ENCODE measurements at regions not wholly inside any gene's neighbourhood (a gene's known extent, or its start where the extent isn't known, plus 50 kb on each side); places are given as distances from the start of the nearest gene placed in this dataset.

DNA sequence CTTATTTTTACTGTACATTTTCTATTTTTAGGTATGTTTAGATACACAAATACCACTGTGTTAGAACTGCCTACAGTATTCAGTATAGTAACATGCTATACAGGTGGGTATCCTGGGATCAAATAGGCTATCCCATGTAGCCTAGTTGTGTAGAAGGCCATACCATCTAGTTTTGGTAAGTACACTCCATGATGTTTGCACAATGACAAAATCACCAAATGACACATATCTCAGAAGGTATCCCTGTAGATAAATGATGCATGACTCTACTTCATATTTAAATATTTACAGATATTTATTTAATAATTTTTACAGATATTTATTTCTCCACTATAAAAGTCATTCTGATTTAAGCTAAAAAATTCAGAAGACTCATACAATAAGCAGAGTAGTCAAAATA, 233.8 kb upstream of the OSR1 start:
- H3K27me3 Mint-ChIP-seq (ENCODE audit: insufficient read depth) = peaks cover 9% of the 10 kb centered on the region
- H3K36me3 Mint-ChIP-seq (ENCODE audit: low read depth) = no peaks in the 10 kb centered on the region
- no peaks in the 10 kb centered on the region for H3K4me1 Mint-ChIP-seq (ENCODE audit: low read depth)
- DNase-seq = no peak
- TF ChIP-seq, protein P1, sequence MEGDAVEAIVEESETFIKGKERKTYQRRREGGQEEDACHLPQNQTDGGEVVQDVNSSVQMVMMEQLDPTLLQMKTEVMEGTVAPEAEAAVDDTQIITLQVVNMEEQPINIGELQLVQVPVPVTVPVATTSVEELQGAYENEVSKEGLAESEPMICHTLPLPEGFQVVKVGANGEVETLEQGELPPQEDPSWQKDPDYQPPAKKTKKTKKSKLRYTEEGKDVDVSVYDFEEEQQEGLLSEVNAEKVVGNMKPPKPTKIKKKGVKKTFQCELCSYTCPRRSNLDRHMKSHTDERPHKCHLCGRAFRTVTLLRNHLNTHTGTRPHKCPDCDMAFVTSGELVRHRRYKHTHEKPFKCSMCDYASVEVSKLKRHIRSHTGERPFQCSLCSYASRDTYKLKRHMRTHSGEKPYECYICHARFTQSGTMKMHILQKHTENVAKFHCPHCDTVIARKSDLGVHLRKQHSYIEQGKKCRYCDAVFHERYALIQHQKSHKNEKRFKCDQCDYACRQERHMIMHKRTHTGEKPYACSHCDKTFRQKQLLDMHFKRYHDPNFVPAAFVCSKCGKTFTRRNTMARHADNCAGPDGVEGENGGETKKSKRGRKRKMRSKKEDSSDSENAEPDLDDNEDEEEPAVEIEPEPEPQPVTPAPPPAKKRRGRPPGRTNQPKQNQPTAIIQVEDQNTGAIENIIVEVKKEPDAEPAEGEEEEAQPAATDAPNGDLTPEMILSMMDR (IDR thresholded peaks at IDR 0.05) = no peak
- no peaks in the 10 kb centered on the region; the same call in 1 of the 2 replicates for H3K9me3 Mint-ChIP-seq
- H3K4me3 Mint-ChIP-seq = no peak overlapping the region
- no peak overlapping the region for H3K27ac Mint-ChIP-seq

DNA sequence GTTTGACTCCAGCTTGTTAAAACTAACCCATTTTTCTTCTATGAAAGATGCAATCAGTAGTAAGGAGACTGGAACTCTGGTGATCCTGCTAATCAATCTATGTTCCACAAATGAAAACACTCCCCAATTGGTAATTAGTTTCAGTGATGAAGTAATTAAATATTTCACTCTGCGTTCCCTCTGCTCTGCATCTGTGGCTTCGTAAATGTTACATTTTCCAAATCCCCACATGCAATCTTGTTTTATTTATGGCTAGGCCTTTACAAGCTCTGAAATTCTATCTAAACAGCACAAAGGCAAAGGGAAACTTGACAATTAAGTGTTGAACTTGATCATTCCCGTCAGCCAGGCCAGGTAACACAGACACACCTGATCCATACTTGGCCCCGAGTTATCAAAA, 231.4 kb upstream of the OSR1 start:
- Mint-ChIP-seq H3K4me3 (no peak overlapping the region), H3K9me3 (no peaks in the 10 kb centered on the region; the same call in 1 of the 2 replicates), H3K27ac (no peak overlapping the region), H3K27me3 (ENCODE audit: insufficient read depth) (peaks cover 11% of the 10 kb centered on the region), H3K4me1 (ENCODE audit: low read depth) (no peaks in the 10 kb centered on the region), H3K36me3 (ENCODE audit: low read depth) (no peaks in the 10 kb centered on the region)
- no peak for DNase-seq
- TF ChIP-seq, protein P1 (IDR thresholded peaks at IDR 0.05) = no peak

DNA sequence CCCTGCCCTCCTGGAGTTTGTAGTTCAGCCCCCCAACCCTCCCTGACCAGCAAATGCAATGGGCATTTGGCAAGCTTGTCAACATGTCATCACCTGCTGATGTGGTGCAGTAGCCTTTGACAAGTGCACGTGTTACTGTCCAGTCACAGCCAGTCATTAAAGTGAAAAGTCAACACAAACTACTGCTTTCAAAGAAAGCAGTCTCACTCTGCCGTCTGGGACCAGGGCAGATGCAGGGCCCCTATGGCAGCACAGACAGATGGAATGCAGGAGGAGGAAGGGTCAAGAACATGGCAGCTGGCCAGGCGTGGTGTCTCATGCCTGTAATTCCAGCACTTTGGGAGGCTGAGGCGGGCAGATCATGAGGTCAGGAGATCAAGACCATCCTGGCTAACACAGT, 222.4 kb upstream of the OSR1 start:
- Mint-ChIP-seq H3K27ac (no peak overlapping the region), H3K4me1 (ENCODE audit: low read depth) (peaks cover 42% of the 10 kb centered on the region), H3K36me3 (ENCODE audit: low read depth) (no peaks in the 10 kb centered on the region), H3K9me3 (no peaks in the 10 kb centered on the region), H3K4me3 (no peak overlapping the region), H3K27me3 (ENCODE audit: insufficient read depth) (peaks cover 5% of the 10 kb centered on the region)
- TF ChIP-seq, protein P1 (IDR thresholded peaks at IDR 0.05) = no peak
- DNase-seq = no peak

DNA sequence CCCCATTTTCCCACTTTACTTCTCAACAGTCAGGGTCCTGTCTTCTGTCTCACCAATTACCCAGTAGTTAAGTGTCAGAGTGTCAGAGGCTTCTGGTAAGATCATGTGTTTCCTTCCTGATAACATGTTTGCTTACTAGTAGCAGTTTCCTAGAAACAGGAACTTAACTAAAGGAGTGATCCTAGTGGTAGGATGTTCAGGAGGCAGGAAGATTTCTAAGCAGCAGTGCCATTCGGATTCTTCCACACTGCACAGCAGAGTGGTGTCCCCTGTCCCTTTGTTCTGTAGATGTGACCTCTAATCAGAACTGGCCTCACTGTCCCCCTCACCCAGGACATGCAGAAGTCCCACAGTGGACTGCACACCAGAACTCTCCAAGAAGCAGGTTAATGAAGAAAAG, 221.8 kb upstream of the OSR1 start:
- H3K9me3 Mint-ChIP-seq = no peaks in the 10 kb centered on the region
- TF ChIP-seq, protein P1 (IDR thresholded peaks at IDR 0.05) = no peak
- no peaks in the 10 kb centered on the region for H3K36me3 Mint-ChIP-seq (ENCODE audit: low read depth)
- H3K27me3 Mint-ChIP-seq (ENCODE audit: insufficient read depth) = peaks cover 5% of the 10 kb centered on the region
- H3K4me3 Mint-ChIP-seq = no peak overlapping the region
- peak overlapping the region; percentile 27; the same call in 1 of the 2 replicates for H3K27ac Mint-ChIP-seq
- peak; percentile 19 for DNase-seq
- H3K4me1 Mint-ChIP-seq (ENCODE audit: low read depth) = peaks cover 48% of the 10 kb centered on the region

DNA sequence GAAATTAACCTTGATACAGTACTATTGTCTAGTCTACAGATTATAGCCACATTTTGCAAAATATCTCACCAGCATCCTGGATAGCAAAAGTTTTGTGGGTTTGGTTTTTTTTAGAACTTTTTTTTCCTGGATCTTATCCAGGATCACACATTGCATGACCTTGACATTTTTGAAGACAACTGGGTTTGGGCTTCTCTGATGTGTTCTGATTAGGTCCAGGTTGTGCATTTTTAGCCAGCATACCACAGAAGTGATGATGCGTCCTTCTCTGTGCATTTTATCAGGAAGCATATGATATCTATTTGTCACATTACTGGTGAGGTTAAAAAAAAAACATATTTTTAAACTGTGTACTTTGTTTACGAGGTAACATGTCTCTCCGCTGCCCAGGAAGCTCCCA, 221.0 kb upstream of the OSR1 start:
- Mint-ChIP-seq H3K36me3 (ENCODE audit: low read depth) (no peaks in the 10 kb centered on the region), H3K4me3 (no peak overlapping the region), H3K9me3 (no peaks in the 10 kb centered on the region), H3K4me1 (ENCODE audit: low read depth) (peaks cover 56% of the 10 kb centered on the region), H3K27ac (peak overlapping the region; percentile 5; the same call in 1 of the 2 replicates), H3K27me3 (ENCODE audit: insufficient read depth) (peaks cover 5% of the 10 kb centered on the region)
- no peak for DNase-seq
- TF ChIP-seq, protein P1 (IDR thresholded peaks at IDR 0.05) = no peak

DNA sequence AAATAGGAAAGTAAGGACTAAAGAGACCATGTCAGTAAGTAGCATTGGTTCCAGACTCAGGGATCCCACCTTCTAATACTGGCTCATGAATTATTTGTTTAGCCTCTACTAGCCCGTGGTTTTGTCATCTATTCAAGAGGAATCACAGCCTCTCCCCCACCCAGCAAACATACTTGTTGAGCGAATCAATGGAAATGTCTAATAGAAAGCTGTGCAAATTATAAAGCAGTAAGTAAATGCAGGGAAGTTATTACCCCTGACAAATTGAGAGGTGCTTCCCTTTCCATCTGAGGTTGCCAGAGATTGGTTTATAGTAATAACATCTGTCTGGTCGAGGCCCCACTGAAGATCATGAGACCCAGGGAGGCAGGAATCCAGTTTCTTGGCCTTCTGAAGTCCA, 219.3 kb upstream of the OSR1 start:
- H3K36me3 Mint-ChIP-seq (ENCODE audit: low read depth) = no peaks in the 10 kb centered on the region
- no peak overlapping the region for H3K27ac Mint-ChIP-seq
- H3K9me3 Mint-ChIP-seq = no peaks in the 10 kb centered on the region
- peak; percentile 24 for DNase-seq
- H3K4me1 Mint-ChIP-seq (ENCODE audit: low read depth) = peaks cover 61% of the 10 kb centered on the region
- no peak overlapping the region for H3K4me3 Mint-ChIP-seq
- H3K27me3 Mint-ChIP-seq (ENCODE audit: insufficient read depth) = peaks cover 5% of the 10 kb centered on the region
- TF ChIP-seq, protein P1 (IDR thresholded peaks at IDR 0.05) = no peak
